ENCODE measurements at regions not wholly inside any gene's neighbourhood (a gene's known extent, or its start where the extent isn't known, plus 50 kb on each side); places are given as distances from the start of the nearest gene placed in this dataset.
"Not testable (repeated sequence)": the region's sequence is repeated elsewhere in the genome, so short reads cannot be mapped to it uniquely, and the experiment has no call there.

- no peak for DNase-seq
Measured at GRCh38 chr13:80022146-80022545, 318.8 kb downstream of the SPRY2 start.

DNA sequence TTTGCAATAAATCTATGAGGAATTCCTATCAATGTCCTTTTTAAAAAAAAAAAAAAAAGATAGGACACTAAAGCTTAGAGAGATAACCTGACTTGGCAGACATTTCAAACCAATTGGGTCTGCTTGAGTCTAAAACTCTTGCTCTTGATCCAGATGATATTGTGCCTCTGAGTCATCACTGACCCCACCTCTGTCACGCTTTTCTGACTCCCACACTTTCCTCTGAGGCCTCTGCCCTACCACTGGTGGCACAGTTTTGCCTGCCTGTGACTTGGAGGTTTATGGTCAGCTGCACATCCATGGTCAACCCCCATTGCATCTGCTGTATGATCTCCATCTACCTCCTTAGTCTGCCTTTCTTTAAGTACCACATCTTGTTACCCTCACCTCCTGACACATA, 328.7 kb downstream of the SPRY2 start:
- no peak for DNase-seq

GRCh38 chr13:80011448-80012212, 329.3 kb downstream of the SPRY2 start:
- no peak for DNase-seq

DNA sequence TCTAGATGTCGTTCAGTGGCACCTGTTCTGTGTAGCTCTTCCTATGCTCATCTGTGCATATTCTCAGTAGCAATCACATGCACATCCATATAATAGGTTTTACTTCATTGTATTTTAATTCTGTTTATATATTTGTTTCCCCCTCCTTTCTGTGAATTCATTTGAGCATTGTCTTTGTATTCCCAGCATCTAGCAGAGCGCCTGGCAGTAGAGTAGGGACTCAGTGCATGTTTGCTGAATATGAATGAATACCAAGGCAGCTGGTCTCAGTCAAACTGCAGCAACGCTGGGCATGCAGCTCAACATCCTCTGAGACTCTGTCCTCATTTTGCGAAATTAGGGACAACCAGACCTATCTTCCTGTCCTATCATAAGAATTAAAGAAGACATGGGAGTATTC, 330.1 kb downstream of the SPRY2 start:
- DNase-seq = no peak

- DNase-seq = no peak
Measured at GRCh38 chr13:80010286-80010831, 330.6 kb downstream of the SPRY2 start.

DNA sequence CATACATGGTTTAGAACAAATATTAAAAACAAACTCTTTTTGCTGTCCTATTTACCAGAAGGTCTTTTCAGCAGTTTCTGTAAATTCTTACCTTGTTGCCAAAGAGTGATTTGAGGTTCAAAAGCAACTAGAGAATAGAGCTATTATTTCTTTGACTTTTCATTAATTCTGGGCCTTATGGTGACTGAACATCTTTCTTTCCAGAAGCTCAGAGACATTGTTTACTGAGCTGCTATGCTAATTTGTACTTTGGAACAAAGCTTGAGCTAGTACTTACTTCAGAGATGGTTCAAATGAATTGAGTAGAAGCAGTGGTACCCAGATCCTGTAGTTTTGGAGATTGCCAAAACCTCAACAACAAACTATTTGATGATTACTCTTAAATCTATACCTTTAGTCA, 331.2 kb downstream of the SPRY2 start:
- DNase-seq = no peak

DNA sequence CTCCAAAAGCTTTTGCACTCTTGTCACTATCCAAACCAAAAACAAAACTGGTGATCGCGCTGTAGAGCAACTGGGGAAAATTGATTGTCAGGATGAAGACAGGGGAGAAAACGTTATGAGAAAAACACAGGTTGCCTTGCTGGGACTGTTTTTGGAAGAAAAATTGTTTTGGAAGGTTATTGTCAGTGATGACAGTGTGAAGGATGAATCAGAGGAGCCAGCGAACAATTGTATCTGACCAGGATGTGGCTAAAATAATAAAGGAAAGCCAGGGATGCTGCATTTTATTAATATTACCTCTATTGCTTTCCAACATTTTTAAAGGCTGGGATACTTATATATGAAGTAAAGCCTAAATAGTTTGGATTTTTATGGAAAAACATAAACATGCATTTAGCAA, 334.0 kb downstream of the SPRY2 start:
- no peak for DNase-seq

DNA sequence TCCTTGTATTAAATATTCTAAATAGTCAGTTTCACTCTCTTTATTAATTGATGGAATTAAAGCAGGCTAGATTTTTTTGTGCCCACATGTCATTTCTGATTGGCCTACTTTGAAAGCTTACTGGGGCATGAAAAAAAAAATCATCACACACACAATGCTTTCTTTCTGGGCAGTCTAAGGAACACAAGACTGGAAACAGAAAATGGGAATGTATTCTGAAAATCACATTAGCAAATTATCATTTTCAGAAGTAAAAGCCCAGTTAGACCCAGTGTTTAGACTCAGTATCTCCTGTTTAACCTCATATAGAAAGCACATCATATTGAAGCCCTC, 339.4 kb downstream of the SPRY2 start:
- no peak for DNase-seq

GRCh38 chr13:80000684-80001509, 340.0 kb downstream of the SPRY2 start:
- no peak for DNase-seq

GRCh38 chr13:79999601-80000000, 341.3 kb downstream of the SPRY2 start:
- no peak for DNase-seq

DNA sequence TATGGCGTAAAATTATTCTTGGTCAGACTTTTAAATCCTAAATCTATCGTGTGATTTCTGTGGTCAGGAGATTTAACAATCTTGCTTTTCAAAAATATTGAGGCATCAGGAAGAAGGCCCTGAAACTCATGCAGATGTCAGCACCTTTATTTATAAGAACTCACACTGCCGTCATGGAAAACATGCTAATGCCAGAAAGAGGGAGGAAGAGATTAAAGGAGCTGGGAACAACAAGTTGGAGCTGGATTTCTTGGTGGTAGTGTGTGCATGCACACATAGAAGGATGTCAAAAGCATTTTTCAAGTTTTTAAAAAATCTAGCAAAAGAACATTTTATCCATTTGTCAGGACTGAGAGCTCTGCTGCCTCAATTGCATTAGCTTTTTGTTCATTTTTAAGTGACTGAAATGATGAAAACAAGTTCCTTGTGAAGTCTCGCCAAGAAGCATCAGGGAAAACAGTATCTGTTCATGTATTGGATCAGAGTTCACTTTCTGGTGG, 342.5 kb downstream of the SPRY2 start:
- DNase-seq = no peak

- DNase-seq = no peak
Measured at GRCh38 chr13:79997244-79997643, 343.7 kb downstream of the SPRY2 start.

GRCh38 chr13:79995334-79995733, 345.6 kb downstream of the SPRY2 start:
- no peak for DNase-seq

DNA sequence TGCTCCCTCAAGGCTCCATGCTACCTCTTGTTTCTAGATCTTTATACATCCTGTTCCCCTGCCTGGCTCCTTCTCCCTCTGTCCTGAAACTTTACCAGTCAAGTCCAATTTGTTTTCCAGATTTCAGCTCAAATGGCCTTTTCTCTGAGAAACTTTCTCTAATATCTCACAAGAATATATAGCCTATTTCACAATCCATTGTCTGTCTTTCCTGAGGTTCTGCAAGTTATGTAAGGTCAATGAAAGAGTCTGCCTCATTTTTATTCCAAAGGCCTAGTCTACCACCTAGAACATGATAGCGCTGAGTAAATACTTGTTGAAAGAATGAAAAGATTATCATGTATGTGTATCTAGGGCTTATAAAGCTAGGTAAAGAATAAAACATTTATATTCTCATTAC, 348.8 kb downstream of the SPRY2 start:
- DNase-seq = no peak

GRCh38 chr13:79990048-79990447, 350.9 kb downstream of the SPRY2 start:
- no peak for DNase-seq

- no peak for DNase-seq
Measured at GRCh38 chr13:79989217-79989661, 351.7 kb downstream of the SPRY2 start.

DNA sequence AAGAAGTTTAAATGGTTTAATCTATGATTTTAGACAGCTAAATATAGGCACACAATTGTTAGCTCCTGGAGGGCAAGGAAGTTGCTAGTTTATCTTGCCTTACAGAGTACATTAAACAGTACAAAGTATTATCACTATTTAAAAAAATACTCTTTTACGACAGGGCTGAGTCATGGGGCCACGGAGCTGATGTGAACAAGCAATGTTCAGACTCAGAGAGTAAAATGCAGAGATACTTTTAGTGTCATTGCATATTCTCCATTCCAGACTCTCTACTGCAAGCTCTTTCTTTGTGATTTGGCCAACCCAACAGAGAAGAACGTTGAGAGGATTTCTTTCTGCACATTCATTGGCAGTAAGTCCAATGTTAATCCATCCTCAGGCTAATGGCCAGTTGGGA, 352.4 kb downstream of the SPRY2 start:
- no peak for DNase-seq

DNA sequence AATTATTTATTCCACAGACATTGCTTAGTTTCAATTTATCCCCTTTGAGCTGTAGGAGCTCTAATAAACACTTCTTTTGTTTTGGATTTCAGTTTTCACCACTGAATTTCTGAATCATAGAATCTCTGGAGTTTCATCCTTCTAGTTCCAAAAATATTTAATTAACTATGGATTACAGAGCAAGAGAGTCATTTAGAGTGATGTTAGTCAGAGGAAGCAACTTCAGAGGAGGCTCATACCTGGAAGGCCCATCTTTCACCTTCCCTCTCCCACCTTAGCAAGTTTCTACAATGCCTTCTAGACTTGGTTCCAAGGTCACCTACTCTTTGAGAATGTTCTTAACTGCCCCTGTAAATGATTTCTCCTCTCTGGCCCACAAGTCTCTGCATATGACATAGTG, 353.2 kb downstream of the SPRY2 start:
- no peak for DNase-seq

DNA sequence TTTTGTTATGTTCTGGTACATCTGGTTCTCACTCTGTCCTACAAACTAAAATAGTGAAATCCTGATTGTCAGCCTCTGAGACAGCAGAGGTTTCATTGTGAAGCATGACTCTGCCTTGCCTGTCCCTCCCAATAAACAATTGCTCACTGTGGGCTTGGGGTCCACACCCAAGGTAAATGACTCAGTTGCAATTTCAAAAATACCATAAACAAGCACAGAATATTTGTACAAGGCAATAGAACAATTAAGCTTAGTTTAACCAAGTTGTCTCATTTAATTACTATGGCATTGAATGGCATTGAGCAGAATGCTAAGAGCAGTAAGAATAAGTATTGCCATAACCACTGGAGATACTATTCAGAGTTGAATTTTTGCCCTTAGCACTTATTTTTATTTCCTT, 353.6 kb downstream of the SPRY2 start:
- DNase-seq = no peak

- DNase-seq = no peak
Measured at GRCh38 chr13:79986890-79987289, 354.0 kb downstream of the SPRY2 start.

GRCh38 chr13:79974935-79975650, 365.8 kb downstream of the SPRY2 start:
- DNase-seq = not testable (repeated sequence)

GRCh38 chr13:79973533-79973963, 367.4 kb downstream of the SPRY2 start:
- DNase-seq = no peak

- no peak for DNase-seq
Measured at GRCh38 chr13:79972066-79972569, 368.8 kb downstream of the SPRY2 start.
